Mesendoderm (in vitro differentiated cells): ENCODE measurements at regions not wholly inside any gene's neighbourhood (a gene's known extent, or its start where the extent isn't known, plus 50 kb on each side); places are given as distances from the start of the nearest gene placed in this dataset.

Experiments
- DNase-seq: peaks from one replicate; pipeline ENCODE4 v3.0.0; 2013
- H2AK5ac ChIP-seq: 2 replicates; pipeline ENCODE4 v1.6.1; 2013; ENCODE audit warnings: low read length, inconsistent platforms
- H2BK120ac ChIP-seq: 2 replicates; pipeline ENCODE4 v1.6.1; 2013; ENCODE audit warnings: low read depth, mild to moderate bottlenecking, low read length, moderate library complexity, mixed read lengths
- H2BK15ac ChIP-seq: replicated peaks from 2 replicates; pipeline ENCODE4 v1.6.1; 2013; ENCODE audit warnings: low read depth, mild to moderate bottlenecking, moderate library complexity
- H2BK5ac ChIP-seq: 2 replicates; pipeline ENCODE4 v1.6.1; 2013; ENCODE audit warnings: low read length, inconsistent platforms
- H3K18ac ChIP-seq: 2 replicates; pipeline ENCODE4 v1.6.1; 2013; ENCODE audit warnings: mild to moderate bottlenecking, low read length, mixed read lengths
- H3K23ac ChIP-seq: one replicate; pipeline ENCODE4 v1.6.1; 2013; ENCODE audit warnings: low read length
- H3K27ac ChIP-seq: 2 replicates; pipeline ENCODE4 v1.5.1; 2013; ENCODE audit warnings: low read depth, mild to moderate bottlenecking, inconsistent platforms, low read length, moderate library complexity
- H3K27me3 ChIP-seq: 2 replicates; pipeline ENCODE4 v1.6.1; 2013; ENCODE audit warnings: low read length, control low read depth, mild to moderate bottlenecking, inconsistent platforms; ENCODE audit not compliant: insufficient read depth, poor library complexity
- H3K36me3 ChIP-seq: 2 replicates; pipeline ENCODE4 v1.6.1; 2013; ENCODE audit warnings: low read length, inconsistent platforms; ENCODE audit not compliant: control insufficient read depth, insufficient read depth
- H3K4ac ChIP-seq: one replicate; pipeline ENCODE4 v1.6.1; 2013; ENCODE audit warnings: low read depth, mild to moderate bottlenecking, low read length, moderate library complexity
- H3K4me1 ChIP-seq: 2 replicates; pipeline ENCODE4 v1.6.1; 2013; ENCODE audit warnings: low read depth, low read length, inconsistent platforms; ENCODE audit not compliant: control insufficient read depth
- H3K4me2 ChIP-seq: 2 replicates; pipeline ENCODE4 v1.6.1; 2013; ENCODE audit warnings: low read length
- H3K4me3 ChIP-seq: 2 replicates; pipeline ENCODE4 v1.5.1; 2013; ENCODE audit warnings: mild to moderate bottlenecking, low read length
- H3K56ac ChIP-seq: one replicate; pipeline ENCODE4 v1.6.1; 2013; ENCODE audit warnings: low read length
- H3K79me1 ChIP-seq: 2 replicates; pipeline ENCODE4 v1.6.1; 2013; ENCODE audit warnings: low read length, inconsistent platforms
- H3K79me2 ChIP-seq: 2 replicates; pipeline ENCODE4 v1.6.1; 2013; ENCODE audit warnings: mild to moderate bottlenecking, low read length; ENCODE audit not compliant: control insufficient read depth, insufficient read depth
- H3K9ac ChIP-seq: 2 replicates; pipeline ENCODE4 v1.6.1; 2013; ENCODE audit warnings: low read length, inconsistent platforms
- H4K5ac ChIP-seq: one replicate; pipeline ENCODE4 v1.6.1; 2013; ENCODE audit warnings: low read length
- H4K8ac ChIP-seq: one replicate; pipeline ENCODE4 v1.6.1; 2013; ENCODE audit warnings: low read depth, mild to moderate bottlenecking, control low read depth, low read length, moderate library complexity
- WGBS: extraction: QIAGEN DNeasy Blood & Tissue Kit; methylation state at CpG from one replicate; pipeline ENCODE4 v1.1.7; 2013; ENCODE audit warnings: low lambda C conversion rate, missing lambda C conversion rate; ENCODE audit not compliant: insufficient coverage; ENCODE audit errors: extremely low coverage; 5-methylcytosine and 5-hydroxymethylcytosine counted together

- H3K36me3 ChIP-seq = no peaks in the 10 kb centered on the region
- H3K27ac ChIP-seq = no peak overlapping the region
- H3K9ac ChIP-seq = no peak overlapping the region
- H3K56ac ChIP-seq = no peak overlapping the region
- no CpG with 5 or more reads among the region's 2 CpGs for WGBS
- H3K79me2 ChIP-seq = no peaks in the 10 kb centered on the region
- no peaks in the 10 kb centered on the region for H3K4me1 ChIP-seq
- no peak for DNase-seq
- no peak overlapping the region for H3K4me3 ChIP-seq
- H4K5ac ChIP-seq = no peak overlapping the region
- no peak overlapping the region for H3K4me2 ChIP-seq
- no peak overlapping the region for H3K18ac ChIP-seq
- no peaks in the 10 kb centered on the region for H3K27me3 ChIP-seq
- no peak overlapping the region for H2AK5ac ChIP-seq
- no peak overlapping the region for H3K23ac ChIP-seq
- H2BK120ac ChIP-seq = no peak overlapping the region
- H2BK15ac ChIP-seq = no peak overlapping the region
- no peak overlapping the region for H4K8ac ChIP-seq
- H2BK5ac ChIP-seq = no peak overlapping the region
- no peaks in the 10 kb centered on the region for H3K79me1 ChIP-seq
- no peak overlapping the region for H3K4ac ChIP-seq
These were observed 737.4 kb upstream of the LUZP2 start for GRCh38 chr11:23759489-23759888.

GRCh38 chr11:23764286-23764685 lies 732.6 kb upstream of the LUZP2 start:
- H3K4me1 ChIP-seq = no peaks in the 10 kb centered on the region
- no peak overlapping the region for H3K18ac ChIP-seq
- no peak overlapping the region for H3K56ac ChIP-seq
- H3K36me3 ChIP-seq = no peaks in the 10 kb centered on the region
- no peak for DNase-seq
- H3K4ac ChIP-seq = no peak overlapping the region
- H3K79me1 ChIP-seq = no peaks in the 10 kb centered on the region
- no peak overlapping the region for H2BK120ac ChIP-seq
- no peak overlapping the region for H3K4me2 ChIP-seq
- H3K9ac ChIP-seq = no peak overlapping the region
- no peaks in the 10 kb centered on the region for H3K79me2 ChIP-seq
- no peak overlapping the region for H2BK15ac ChIP-seq
- H4K5ac ChIP-seq = no peak overlapping the region
- H3K4me3 ChIP-seq = no peak overlapping the region
- no peaks in the 10 kb centered on the region for H3K27me3 ChIP-seq
- no peak overlapping the region for H4K8ac ChIP-seq
- H3K27ac ChIP-seq = no peak overlapping the region
- H2BK5ac ChIP-seq = no peak overlapping the region
- H3K23ac ChIP-seq = no peak overlapping the region
- no CpG with 5 or more reads among the region's 2 CpGs for WGBS
- H2AK5ac ChIP-seq = no peak overlapping the region

- WGBS = no CpG with 5 or more reads among the region's 2 CpGs
These were observed 731.1 kb upstream of the LUZP2 start for GRCh38 chr11:23765682-23766252.

GRCh38 chr11:23767576-23767975 lies 729.3 kb upstream of the LUZP2 start:
- no CpG with 5 or more reads among the region's 1 CpG for WGBS
- Histone ChIP-seq H3K36me3 (no peaks in the 10 kb centered on the region), H3K4me3 (no peak overlapping the region), H2BK5ac (no peak overlapping the region), H3K27me3 (no peaks in the 10 kb centered on the region), H3K4me1 (no peaks in the 10 kb centered on the region), H3K4ac (no peak overlapping the region), H4K5ac (no peak overlapping the region), H2BK120ac (no peak overlapping the region), H3K23ac (no peak overlapping the region), H3K9ac (no peak overlapping the region), H2AK5ac (no peak overlapping the region), H3K4me2 (no peak overlapping the region), H3K18ac (no peak overlapping the region), H3K79me2 (no peaks in the 10 kb centered on the region), H2BK15ac (no peak overlapping the region), H3K27ac (no peak overlapping the region), H4K8ac (no peak overlapping the region), H3K79me1 (no peaks in the 10 kb centered on the region), H3K56ac (no peak overlapping the region)
- DNase-seq = no peak

More at GRCh38 chr11:23765682-23766252, 731.1 kb upstream of the LUZP2 start:
- H3K4me2 ChIP-seq = no peak overlapping the region
- H4K5ac ChIP-seq = no peak overlapping the region
- no peak overlapping the region for H3K4me3 ChIP-seq
- H2AK5ac ChIP-seq = no peak overlapping the region
- H2BK120ac ChIP-seq = no peak overlapping the region
- H3K4me1 ChIP-seq = no peaks in the 10 kb centered on the region
- no peak overlapping the region for H3K23ac ChIP-seq
- H3K79me1 ChIP-seq = no peaks in the 10 kb centered on the region
- no peak for DNase-seq
- H3K4ac ChIP-seq = no peak overlapping the region
- H3K56ac ChIP-seq = no peak overlapping the region
- H2BK15ac ChIP-seq = no peak overlapping the region
- no peak overlapping the region for H4K8ac ChIP-seq
- H3K18ac ChIP-seq = no peak overlapping the region
- no peak overlapping the region for H3K9ac ChIP-seq
- no peaks in the 10 kb centered on the region for H3K36me3 ChIP-seq
- no peak overlapping the region for H2BK5ac ChIP-seq
- H3K79me2 ChIP-seq = no peaks in the 10 kb centered on the region
- H3K27ac ChIP-seq = no peak overlapping the region
- no peaks in the 10 kb centered on the region for H3K27me3 ChIP-seq

GRCh38 chr11:23769214-23769613 lies 727.6 kb upstream of the LUZP2 start:
- Histone ChIP-seq H3K56ac (no peak overlapping the region), H3K23ac (no peak overlapping the region), H2BK15ac (no peak overlapping the region), H3K27me3 (no peaks in the 10 kb centered on the region), H3K79me2 (no peaks in the 10 kb centered on the region), H4K8ac (no peak overlapping the region), H3K4ac (no peak overlapping the region), H2BK120ac (no peak overlapping the region), H3K4me2 (no peak overlapping the region), H2BK5ac (no peak overlapping the region), H3K4me3 (no peak overlapping the region), H2AK5ac (no peak overlapping the region), H4K5ac (no peak overlapping the region), H3K36me3 (no peaks in the 10 kb centered on the region), H3K27ac (no peak overlapping the region), H3K9ac (no peak overlapping the region), H3K18ac (no peak overlapping the region), H3K4me1 (no peaks in the 10 kb centered on the region), H3K79me1 (no peaks in the 10 kb centered on the region)
- peak; percentile 60 for DNase-seq
- WGBS = no CpG with 5 or more reads among the region's 1 CpG

GRCh38 chr11:23772081-23772480 lies 724.8 kb upstream of the LUZP2 start:
- no peak overlapping the region for H2BK5ac ChIP-seq
- no peaks in the 10 kb centered on the region for H3K36me3 ChIP-seq
- no CpG with 5 or more reads among the region's 1 CpG for WGBS
- H3K56ac ChIP-seq = no peak overlapping the region
- no peak overlapping the region for H3K4me2 ChIP-seq
- H2BK15ac ChIP-seq = no peak overlapping the region
- no peaks in the 10 kb centered on the region for H3K79me1 ChIP-seq
- no peak overlapping the region for H4K8ac ChIP-seq
- no peak overlapping the region for H4K5ac ChIP-seq
- no peaks in the 10 kb centered on the region for H3K79me2 ChIP-seq
- no peak for DNase-seq
- H3K9ac ChIP-seq = no peak overlapping the region
- no peak overlapping the region for H2AK5ac ChIP-seq
- H3K23ac ChIP-seq = no peak overlapping the region
- no peaks in the 10 kb centered on the region for H3K4me1 ChIP-seq
- H3K27me3 ChIP-seq = no peaks in the 10 kb centered on the region
- H3K4ac ChIP-seq = no peak overlapping the region
- H3K27ac ChIP-seq = no peak overlapping the region
- H2BK120ac ChIP-seq = no peak overlapping the region
- H3K18ac ChIP-seq = no peak overlapping the region
- H3K4me3 ChIP-seq = no peak overlapping the region
